ENCODE measurements at regions not wholly inside any gene's neighbourhood (a gene's known extent, or its start where the extent isn't known, plus 50 kb on each side); places are given as distances from the start of the nearest gene placed in this dataset.

DNA sequence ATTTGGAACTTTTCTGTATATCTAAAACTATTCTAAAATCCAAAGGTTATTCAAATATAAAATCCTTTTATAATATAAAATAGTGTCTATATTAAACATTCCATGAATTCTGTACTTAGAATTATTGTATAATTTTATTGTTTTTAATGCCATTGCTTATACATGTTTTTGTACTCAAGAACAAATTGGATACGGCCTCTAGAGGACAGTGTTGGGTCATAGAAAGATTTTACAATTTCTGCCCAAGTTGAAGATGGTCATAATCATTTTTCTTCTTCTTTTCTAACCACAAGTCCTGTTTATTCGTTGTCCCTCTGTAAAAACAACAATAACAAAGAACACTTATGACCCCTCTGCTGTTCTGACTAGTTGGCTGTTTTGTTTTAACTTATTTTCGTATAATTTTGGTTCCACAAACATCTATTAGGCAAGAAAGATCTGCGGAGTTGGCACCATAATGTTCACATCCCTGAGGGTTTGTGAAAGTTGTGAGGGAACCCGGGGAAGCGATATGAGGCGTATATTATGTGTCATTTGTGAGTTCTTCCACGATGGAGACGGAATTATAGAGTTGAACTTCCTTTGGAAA lies 75.7 kb upstream of the KIF26B start:
- TF ChIP-seq GATA2 (IDR thresholded peaks at IDR 0.05; ENCODE audit: low read depth, low read length) (no peak), GATA3 (IDR thresholded peaks at IDR 0.05; ENCODE audit: low read depth, low read length) (no peak)

DNA sequence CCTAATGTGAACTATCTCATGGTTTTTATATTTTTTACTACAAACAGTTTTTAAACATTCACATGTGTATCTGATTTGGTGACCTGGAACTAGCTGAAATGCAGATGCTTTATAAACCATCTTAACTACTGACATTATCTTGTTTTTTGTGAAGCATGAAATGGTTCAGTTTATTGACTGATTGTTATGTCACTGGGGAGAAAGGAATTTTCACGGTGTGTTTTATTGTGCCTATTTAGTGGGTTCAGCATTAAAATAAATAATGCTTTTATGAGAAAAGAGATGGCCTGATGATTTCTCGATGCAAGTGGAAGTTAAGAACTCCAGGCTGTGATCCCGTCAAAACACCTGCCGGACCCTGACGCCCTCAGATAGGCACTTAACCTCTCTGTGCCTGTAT lies 79.9 kb upstream of the KIF26B start:
- no peak for TF ChIP-seq GATA2 (IDR thresholded peaks at IDR 0.05; ENCODE audit: low read depth, low read length)
- no peak for TF ChIP-seq GATA3 (IDR thresholded peaks at IDR 0.05; ENCODE audit: low read depth, low read length)

DNA sequence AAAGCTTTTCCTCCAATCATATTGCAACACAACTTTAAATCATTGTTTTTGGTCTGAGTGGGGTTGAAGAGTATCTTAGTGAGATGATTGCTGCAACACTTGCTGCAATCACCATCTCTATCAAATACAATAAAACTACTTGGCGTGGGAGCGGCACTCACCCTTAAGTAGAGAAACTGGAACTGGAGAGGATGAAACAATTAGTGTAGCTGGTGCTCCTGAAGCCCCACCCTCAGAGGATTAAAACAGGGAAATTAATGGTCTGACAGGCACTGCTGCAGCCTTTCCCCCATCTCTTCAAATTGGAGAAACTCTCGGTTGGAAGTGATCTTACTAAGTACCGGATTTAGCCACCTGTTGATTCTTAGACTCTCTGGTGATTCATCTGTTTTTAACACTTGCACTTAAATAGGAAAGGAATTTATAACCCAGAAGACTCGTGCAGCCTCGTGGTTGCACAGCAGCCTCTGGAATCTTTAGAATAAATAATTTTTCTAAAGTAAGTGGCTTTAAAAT lies 80.5 kb upstream of the KIF26B start:
- no peak for TF ChIP-seq GATA2 (IDR thresholded peaks at IDR 0.05; ENCODE audit: low read depth, low read length)
- TF ChIP-seq GATA3 (IDR thresholded peaks at IDR 0.05; ENCODE audit: low read depth, low read length), result no peak

DNA sequence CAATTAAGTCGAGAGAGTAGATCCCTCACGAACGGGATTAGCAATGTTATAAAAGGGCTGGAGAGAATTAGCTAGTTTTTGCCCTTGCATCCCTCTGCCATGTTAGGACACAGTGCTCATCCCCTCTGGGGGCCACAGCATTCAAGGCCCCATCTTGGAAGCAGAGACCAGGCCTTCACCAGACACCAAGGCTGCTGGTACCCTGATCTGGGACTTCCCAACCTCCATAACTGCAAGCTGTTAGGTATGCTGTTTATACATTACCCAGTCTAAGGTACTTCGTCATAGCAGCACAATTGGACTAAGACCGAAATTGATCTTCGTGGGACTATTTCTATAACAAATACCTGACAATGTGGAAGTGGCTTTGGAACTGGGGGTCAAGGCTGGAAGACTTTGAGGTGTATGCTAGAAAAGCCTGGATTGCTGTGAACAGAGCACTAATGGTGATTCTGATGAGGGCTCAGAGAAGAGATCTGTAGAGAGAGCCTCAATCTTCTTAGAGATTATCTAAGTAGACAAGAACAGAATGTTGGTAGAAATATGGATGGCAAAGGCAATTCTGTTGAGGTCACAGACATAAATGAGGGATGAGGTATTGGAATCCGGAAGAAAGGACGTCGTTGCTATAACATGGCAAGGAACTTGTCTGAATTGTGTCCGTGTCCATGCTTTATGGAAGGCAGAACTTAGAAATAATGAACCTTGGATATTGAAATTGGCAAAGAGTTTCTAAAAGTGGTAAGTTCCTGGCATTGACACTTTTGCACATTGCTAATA lies 83.8 kb upstream of the KIF26B start:
- no peak for TF ChIP-seq GATA3 (IDR thresholded peaks at IDR 0.05; ENCODE audit: low read depth, low read length)
- TF ChIP-seq GATA2 (IDR thresholded peaks at IDR 0.05; ENCODE audit: low read depth, low read length), result no peak

DNA sequence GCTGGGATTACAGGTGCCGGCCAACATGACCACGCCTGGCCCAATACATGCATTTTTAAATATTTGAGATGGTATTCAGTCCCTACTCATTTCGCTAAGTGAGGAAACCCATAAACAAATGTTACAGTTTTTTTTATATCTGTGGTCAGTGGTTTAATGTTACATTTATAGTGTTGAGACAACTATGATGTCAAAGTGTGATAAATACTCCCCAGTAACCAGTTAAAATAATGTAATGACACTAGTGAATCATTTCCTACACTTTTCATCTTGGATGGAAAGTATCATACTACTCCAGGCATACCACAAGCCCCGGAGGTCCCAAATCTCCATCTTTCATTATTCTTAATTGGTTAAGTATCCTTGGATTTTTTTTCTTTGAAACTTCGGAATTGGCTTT lies 87.5 kb upstream of the KIF26B start:
- TF ChIP-seq GATA3 (IDR thresholded peaks at IDR 0.05; ENCODE audit: low read depth, low read length), result no peak
- no peak for TF ChIP-seq GATA2 (IDR thresholded peaks at IDR 0.05; ENCODE audit: low read depth, low read length)

DNA sequence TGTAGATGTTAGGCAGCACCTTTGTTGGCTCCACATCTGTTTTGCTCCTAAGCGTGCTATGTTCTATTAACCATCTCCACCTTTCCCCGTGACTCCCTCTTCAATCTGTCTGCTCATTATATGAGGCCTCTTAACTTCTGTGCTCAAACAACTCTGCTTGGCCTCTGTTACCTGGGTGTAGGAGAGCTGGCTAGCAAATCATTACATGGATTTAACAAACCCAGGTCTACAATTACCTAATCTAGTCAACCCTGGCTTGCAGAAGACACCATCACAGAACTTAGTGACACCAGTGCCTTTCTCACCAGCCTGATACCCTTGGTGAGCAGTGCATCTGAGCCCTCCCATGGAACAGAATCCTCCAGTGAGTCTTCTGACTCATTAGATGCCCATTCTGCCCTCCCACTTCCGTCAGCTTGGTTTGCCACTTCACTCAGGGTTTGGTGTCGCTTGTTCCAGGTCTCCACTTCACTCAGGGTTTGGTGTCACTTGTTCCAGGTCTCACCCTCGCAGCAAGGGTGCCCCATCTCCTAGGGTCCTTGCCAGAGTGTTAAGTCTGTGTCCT lies 92.0 kb upstream of the KIF26B start:
- TF ChIP-seq GATA3 (IDR thresholded peaks at IDR 0.05; ENCODE audit: low read depth, low read length) (no peak), GATA2 (IDR thresholded peaks at IDR 0.05; ENCODE audit: low read depth, low read length) (no peak)

DNA sequence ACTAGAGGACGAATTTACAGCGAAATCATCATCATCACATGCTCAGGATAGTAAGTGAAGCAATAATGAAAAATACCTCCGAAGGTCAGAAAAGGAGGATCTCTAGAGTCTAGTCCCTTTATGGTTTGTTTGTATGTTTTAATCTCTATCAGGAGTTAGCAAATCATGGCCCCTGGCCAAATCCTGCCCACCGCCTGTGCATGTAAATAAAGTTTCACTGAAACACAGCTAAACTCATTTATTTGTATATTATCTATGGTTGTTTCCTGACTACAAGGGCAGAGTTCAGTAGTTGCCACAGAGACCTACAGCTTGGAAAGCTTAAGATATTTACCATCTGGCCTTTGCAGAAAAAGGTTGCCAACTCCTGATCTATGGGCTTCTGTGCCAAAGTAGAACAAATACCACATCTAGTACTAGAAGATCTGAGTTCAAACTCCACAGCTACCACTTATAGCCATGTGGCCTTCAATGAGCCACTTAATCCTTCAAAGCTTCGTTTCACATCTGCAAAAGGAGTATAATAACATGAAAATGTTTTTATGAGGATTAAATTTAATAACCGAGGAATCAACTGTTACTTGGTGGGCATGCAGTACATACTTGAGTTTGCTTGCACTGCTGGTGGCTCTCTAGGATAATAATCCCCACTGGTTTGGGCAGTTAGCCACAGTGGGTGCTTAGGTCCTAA lies 94.0 kb upstream of the KIF26B start:
- TF ChIP-seq GATA3 (IDR thresholded peaks at IDR 0.05; ENCODE audit: low read depth, low read length), result no peak
- no peak for TF ChIP-seq GATA2 (IDR thresholded peaks at IDR 0.05; ENCODE audit: low read depth, low read length)

DNA sequence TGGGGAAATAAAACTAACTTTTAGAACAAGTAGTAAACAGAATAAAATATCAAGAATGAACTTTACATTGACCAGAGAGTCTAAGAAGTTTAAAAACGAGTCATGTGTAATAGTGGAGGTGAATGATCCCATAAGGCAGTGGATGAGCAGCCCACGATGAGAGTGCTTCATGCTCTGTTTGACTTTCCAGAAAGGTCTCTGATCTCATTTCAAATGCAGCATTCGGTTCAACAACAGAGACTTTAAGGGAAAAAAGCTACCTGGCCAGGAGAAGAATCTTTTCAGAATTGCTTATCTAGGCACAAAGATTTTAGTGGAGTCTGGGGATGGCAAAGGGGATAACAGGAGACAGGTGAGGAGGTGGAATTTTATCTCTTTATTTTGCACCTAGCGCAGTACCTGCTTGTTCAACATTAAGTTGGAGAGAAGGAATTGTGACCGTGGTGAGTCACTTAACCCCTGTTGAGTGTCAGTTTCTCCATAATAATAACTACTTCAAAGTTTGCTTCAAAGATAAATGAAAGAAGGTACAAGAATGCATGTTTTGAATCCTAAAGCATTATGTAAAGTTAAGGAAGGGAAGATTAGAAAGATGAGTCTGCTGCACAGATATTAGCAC lies 94.9 kb upstream of the KIF26B start:
- no peak for TF ChIP-seq GATA2 (IDR thresholded peaks at IDR 0.05; ENCODE audit: low read depth, low read length)
- TF ChIP-seq GATA3 (IDR thresholded peaks at IDR 0.05; ENCODE audit: low read depth, low read length), result no peak

DNA sequence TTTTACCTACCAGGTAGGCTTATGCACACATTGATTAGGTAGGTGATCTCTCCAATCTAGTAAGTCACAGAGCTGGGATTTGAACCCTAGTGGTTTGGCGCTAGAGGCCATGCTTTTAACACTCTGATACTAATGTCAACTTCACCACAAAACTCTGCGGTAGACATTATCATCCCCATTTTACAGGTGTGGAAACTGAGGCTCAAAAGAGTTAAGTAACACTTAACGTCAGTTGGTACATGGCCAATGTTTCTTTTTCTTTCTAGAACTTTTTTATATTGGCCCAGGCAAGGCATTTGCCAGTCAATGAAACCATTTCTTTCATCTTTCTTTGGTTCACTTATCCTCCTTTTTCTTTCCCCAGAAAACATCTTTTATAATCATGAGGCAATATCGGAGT lies 95.9 kb upstream of the KIF26B start:
- TF ChIP-seq GATA2 (IDR thresholded peaks at IDR 0.05; ENCODE audit: low read depth, low read length) (no peak), GATA3 (IDR thresholded peaks at IDR 0.05; ENCODE audit: low read depth, low read length) (no peak)

DNA sequence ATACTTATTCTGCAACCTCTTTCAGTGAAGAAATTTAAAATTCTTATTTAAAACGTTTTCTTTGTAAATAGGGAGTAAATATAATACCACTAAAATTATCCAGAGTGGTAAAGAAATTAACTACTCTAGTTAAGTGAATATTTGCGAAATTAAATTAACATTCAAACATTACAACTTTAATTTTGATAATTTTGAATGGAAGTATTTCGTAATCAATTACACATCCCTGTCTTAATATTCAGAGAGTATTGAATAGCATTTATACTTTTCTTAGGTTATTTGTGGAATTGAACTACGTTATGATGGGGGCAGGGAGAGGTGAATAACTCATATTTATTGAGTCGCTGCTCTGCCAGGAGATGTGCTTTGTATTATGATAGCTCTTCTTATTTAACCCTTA lies 96.3 kb upstream of the KIF26B start:
- TF ChIP-seq GATA3 (IDR thresholded peaks at IDR 0.05; ENCODE audit: low read depth, low read length) (no peak), GATA2 (IDR thresholded peaks at IDR 0.05; ENCODE audit: low read depth, low read length) (no peak)

DNA sequence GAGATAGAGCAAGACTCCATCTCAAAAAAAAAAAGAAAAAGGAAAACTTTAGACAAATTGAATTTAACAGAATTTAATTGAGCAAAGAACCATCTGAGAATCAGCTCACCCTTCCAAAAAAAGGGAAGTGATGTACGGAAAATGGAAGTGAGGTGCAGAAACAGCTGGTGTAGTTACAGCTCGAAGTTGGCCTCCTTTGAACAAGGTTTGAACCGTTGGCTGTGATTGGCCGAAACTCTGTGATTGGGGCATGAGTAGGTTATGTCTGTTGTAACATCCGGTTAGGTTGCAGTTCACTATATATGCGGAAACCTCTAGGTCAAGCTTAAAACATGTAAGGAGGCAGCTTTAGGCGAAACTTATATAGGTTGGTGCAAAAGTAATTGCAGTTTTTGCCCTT lies 97.9 kb upstream of the KIF26B start:
- no peak for TF ChIP-seq GATA3 (IDR thresholded peaks at IDR 0.05; ENCODE audit: low read depth, low read length)
- no peak for TF ChIP-seq GATA2 (IDR thresholded peaks at IDR 0.05; ENCODE audit: low read depth, low read length)

DNA sequence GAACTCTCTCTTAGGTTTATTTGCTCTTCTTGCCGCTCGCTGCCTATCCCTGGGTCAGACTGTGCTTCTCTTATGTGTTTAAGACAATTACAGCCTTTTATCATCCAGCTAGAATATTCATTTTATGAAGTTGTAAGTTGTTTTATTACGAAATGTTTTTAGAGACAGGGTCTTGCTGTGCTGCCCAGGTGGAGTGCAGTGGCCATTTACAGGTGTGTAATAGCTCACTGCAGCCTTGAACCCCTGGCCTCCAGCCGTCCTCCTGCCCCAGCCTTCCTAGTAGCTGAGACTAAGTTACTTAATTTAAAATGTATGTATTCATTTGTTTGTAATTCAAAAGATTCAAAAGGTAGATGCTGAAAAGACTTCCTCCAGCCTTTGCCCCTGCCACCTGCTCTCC lies 99.0 kb upstream of the KIF26B start:
- TF ChIP-seq GATA3 (IDR thresholded peaks at IDR 0.05; ENCODE audit: low read depth, low read length) (no peak), GATA2 (IDR thresholded peaks at IDR 0.05; ENCODE audit: low read depth, low read length) (no peak)

DNA sequence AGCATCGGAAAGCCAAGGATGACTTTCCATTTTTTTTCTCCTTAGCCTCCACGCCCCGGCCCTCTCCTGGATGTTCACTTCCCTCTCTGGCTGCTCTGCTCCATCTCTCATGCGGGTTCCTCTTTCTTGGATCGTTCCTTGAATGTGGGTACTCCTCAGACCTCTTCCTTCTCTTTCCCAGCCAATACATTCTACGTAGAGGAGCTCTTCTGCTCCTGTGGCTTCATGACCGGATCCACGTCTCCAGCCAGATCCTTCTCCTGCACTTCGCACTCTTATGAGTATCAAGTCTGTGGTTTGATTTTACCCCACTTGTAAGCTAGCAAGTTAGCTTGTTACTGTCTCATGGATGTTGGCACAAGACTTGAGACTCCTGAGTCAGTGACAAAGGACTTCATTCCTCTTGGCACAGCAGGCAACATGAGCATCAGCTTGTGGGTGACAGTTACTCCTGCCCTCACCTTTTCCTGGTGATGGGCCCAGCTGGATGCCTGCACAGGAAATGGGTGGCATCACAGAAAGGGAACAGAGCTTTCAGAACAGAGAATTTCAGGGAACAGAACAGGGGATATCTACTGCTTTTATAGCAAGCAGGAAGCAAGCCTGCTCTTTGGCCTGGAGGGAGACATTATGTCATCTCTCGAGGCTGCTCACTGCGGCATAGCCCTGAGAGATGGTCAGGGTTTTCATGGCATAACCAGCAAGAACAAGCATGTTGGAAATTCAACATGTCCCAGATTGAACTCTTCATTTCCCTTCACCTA lies 100.1 kb upstream of the KIF26B start:
- TF ChIP-seq GATA3 (IDR thresholded peaks at IDR 0.05; ENCODE audit: low read depth, low read length) (no peak), GATA2 (IDR thresholded peaks at IDR 0.05; ENCODE audit: low read depth, low read length) (no peak)
